Muscle of leg (tissue), 3 donors: ENCODE measurements at regions not wholly inside any gene's neighbourhood (a gene's known extent, or its start where the extent isn't known, plus 50 kb on each side); places are given as distances from the start of the nearest gene placed in this dataset.
A peak's percentile ranks its signal among the peaks of the same experiment; 100 is the strongest.

Source experiments
- DNase-seq: peaks from one replicate; pipeline ENCODE4 v3.0.0; 2013
- H3K27ac ChIP-seq: one replicate; pipeline ENCODE4 v1.5.1; 2013; ENCODE audit warnings: mild to moderate bottlenecking, low read length, control low read depth
- H3K27me3 ChIP-seq: one replicate; pipeline ENCODE4 v1.6.1; 2013; ENCODE audit warnings: low read length; ENCODE audit not compliant: control insufficient read depth, insufficient read depth
- H3K36me3 ChIP-seq: one replicate; pipeline ENCODE4 v1.6.1; 2013; ENCODE audit warnings: low read length; ENCODE audit not compliant: control insufficient read depth, insufficient read depth
- H3K4me1 ChIP-seq: one replicate; pipeline ENCODE4 v1.6.1; 2013; ENCODE audit warnings: low read length; ENCODE audit not compliant: control insufficient read depth, insufficient read depth
- H3K4me3 ChIP-seq: one replicate; pipeline ENCODE4 v1.5.1; 2013; ENCODE audit warnings: low read length, control low read depth
- H3K9me3 ChIP-seq: replicated peaks from 2 replicates; pipeline ENCODE4 v1.6.1; 2013; ENCODE audit warnings: low read depth, low read length; ENCODE audit not compliant: control insufficient read depth
- WGBS: methylation state at CpG from one replicate; pipeline ENCODE4 v1.1.5; 2013; ENCODE audit warnings: missing lambda C conversion rate; ENCODE audit not compliant: insufficient coverage; 5-methylcytosine and 5-hydroxymethylcytosine counted together

DNA sequence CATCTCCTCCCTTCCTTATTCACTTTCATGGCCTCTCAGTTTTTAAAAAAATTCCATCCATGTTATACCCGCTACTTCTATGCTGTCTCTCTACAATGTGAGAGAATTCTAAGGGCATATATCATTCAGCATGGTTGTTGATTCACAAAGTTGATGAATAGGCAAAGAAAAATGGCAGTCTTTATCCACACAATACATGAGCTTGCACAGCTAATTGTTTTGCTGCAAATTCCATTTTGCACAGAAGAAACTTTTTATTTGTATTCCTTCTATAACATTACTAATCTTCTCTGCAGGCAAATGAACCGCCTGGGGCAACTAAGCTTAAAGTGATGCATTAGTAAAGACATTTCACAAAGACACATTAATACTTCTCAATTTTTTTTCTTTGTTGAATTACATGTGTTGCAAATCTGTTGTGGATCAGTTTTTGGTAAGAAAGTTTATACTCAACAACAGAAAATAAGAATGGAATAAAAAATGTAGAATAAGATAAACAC, 196.9 kb downstream of the LIG4 start:
- no peak overlapping the region for H3K27ac ChIP-seq
- no peak for DNase-seq
- no CpG with 5 or more reads among the region's 2 CpGs for WGBS
- H3K9me3 ChIP-seq = peaks cover 6% of the 10 kb centered on the region
- H3K27me3 ChIP-seq = no peaks in the 10 kb centered on the region
- H3K4me1 ChIP-seq = no peaks in the 10 kb centered on the region
- no peak overlapping the region for H3K4me3 ChIP-seq
- H3K36me3 ChIP-seq = no peaks in the 10 kb centered on the region

- Histone ChIP-seq H3K4me1 (no peaks in the 10 kb centered on the region), H3K27ac (no peak overlapping the region), H3K4me3 (no peak overlapping the region), H3K36me3 (no peaks in the 10 kb centered on the region), H3K27me3 (no peaks in the 10 kb centered on the region), H3K9me3 (peaks cover 2% of the 10 kb centered on the region)
- WGBS = 89% methylated on average over 1 of the region's 9 CpGs
- no peak for DNase-seq
Observed at GRCh38 chr13:108006619-108007018, 208.7 kb downstream of the LIG4 start.

- Histone ChIP-seq H3K4me3 (no peak overlapping the region), H3K36me3 (no peaks in the 10 kb centered on the region), H3K4me1 (no peaks in the 10 kb centered on the region), H3K27ac (no peak overlapping the region), H3K9me3 (peaks cover 2% of the 10 kb centered on the region), H3K27me3 (no peaks in the 10 kb centered on the region)
- DNase-seq = no peak
- no CpG with 5 or more reads among the region's 3 CpGs for WGBS
Observed at GRCh38 chr13:108005231-108005630, 210.1 kb downstream of the LIG4 start.

DNA sequence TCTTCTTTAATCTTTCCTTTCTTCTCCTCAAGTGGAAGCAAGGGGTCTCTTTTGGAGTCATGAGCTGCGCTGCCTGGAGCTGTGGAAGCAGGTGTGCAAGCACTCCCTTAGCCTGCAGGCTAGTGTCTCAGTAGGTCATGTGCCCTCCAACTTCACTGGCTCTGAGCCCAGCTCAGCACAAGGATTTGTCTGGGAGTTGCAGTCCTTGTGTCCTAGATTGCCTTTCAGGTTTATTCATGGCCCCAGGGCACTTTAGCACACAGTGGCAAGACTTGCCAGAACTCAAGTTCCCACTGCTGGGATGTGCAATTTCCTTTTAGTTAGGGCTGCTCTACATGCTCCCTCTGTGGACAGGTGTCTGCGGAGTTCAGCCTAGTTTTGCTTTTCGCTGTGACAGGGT, 211.7 kb downstream of the LIG4 start:
- WGBS = 71% methylated on average over 1 of the region's 3 CpGs
- H3K27me3 ChIP-seq = no peaks in the 10 kb centered on the region

GRCh38 chr13:108000998-108001397, 214.3 kb downstream of the LIG4 start:
- Histone ChIP-seq H3K36me3 (no peaks in the 10 kb centered on the region), H3K9me3 (peaks cover 7% of the 10 kb centered on the region), H3K4me3 (no peak overlapping the region), H3K4me1 (no peaks in the 10 kb centered on the region), H3K27me3 (no peaks in the 10 kb centered on the region), H3K27ac (no peak overlapping the region)
- DNase-seq = no peak
- WGBS = 88% methylated on average over 2 of the region's 3 CpGs

More for the DNA sequence above, 211.7 kb downstream of the LIG4 start:
- H3K4me1 ChIP-seq = no peaks in the 10 kb centered on the region
- H3K36me3 ChIP-seq = no peaks in the 10 kb centered on the region
- H3K27ac ChIP-seq = no peak overlapping the region
- H3K4me3 ChIP-seq = no peak overlapping the region
- peak; percentile 20 for DNase-seq
- H3K9me3 ChIP-seq = peaks cover 7% of the 10 kb centered on the region

DNA sequence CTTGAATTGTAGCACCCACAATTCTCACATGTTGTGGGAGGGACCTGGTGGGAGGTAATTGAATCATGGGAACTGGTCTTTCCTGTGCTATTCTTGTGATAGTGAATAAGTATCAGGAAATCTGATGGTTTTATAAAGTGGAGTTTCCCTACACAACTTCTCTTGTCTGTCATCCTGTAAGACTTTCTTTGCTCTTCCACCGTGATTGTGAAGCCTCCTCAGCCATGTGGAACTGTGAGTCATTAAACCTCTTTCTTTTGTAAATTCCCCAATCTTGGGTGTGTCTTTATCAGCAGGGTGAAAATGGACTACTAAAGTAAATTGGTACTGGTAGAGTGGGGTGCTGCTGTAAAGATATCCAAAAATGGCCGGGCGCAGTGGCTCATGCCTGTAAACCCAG, 215.6 kb downstream of the LIG4 start:
- DNase-seq = no peak
- WGBS = 100% methylated on average over 2 of the region's 3 CpGs
- H3K9me3 ChIP-seq = peaks cover 7% of the 10 kb centered on the region
- H3K36me3 ChIP-seq = no peaks in the 10 kb centered on the region
- no peaks in the 10 kb centered on the region for H3K4me1 ChIP-seq
- no peaks in the 10 kb centered on the region for H3K27me3 ChIP-seq
- no peak overlapping the region for H3K27ac ChIP-seq
- no peak overlapping the region for H3K4me3 ChIP-seq

- DNase-seq = no peak
- no peaks in the 10 kb centered on the region for H3K27me3 ChIP-seq
- H3K4me3 ChIP-seq = no peak overlapping the region
- H3K27ac ChIP-seq = no peak overlapping the region
- peaks cover under 1% of the 10 kb centered on the region for H3K9me3 ChIP-seq
- no peaks in the 10 kb centered on the region for H3K4me1 ChIP-seq
- no peaks in the 10 kb centered on the region for H3K36me3 ChIP-seq
Observed at GRCh38 chr13:107994137-107994536, 221.2 kb downstream of the LIG4 start.

GRCh38 chr13:107993239-107993949, 221.9 kb downstream of the LIG4 start:
- WGBS = 60% methylated on average over 1 of the region's 4 CpGs
- Histone ChIP-seq H3K36me3 (no peaks in the 10 kb centered on the region), H3K27me3 (no peaks in the 10 kb centered on the region), H3K4me3 (no peak overlapping the region), H3K27ac (no peak overlapping the region), H3K9me3 (no peaks in the 10 kb centered on the region), H3K4me1 (no peaks in the 10 kb centered on the region)
- no peak for DNase-seq

DNA sequence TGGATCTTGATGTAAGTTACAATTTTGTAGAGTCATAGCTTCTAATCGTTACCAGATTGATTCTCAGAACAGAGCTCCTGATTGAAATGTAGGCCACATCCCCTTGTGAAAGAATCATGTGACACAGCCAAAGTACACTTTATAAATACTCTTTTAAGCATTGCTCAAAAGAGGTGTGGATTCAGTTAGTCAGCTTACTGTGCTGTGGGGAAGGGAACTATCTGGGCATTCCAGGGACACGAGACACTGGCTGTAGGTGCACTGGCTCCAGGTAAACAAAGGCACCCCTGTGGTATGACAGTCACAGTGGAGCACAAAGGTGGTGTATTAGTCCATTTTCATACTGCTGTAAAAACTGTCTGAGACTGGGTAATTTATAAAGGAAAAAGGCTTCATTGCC, 222.8 kb downstream of the LIG4 start:
- Histone ChIP-seq H3K36me3 (no peaks in the 10 kb centered on the region), H3K4me3 (no peak overlapping the region), H3K27ac (no peak overlapping the region), H3K9me3 (no peaks in the 10 kb centered on the region), H3K4me1 (no peaks in the 10 kb centered on the region), H3K27me3 (no peaks in the 10 kb centered on the region)
- WGBS = 43% methylated on average over 1 of the region's 2 CpGs
- no peak for DNase-seq

DNA sequence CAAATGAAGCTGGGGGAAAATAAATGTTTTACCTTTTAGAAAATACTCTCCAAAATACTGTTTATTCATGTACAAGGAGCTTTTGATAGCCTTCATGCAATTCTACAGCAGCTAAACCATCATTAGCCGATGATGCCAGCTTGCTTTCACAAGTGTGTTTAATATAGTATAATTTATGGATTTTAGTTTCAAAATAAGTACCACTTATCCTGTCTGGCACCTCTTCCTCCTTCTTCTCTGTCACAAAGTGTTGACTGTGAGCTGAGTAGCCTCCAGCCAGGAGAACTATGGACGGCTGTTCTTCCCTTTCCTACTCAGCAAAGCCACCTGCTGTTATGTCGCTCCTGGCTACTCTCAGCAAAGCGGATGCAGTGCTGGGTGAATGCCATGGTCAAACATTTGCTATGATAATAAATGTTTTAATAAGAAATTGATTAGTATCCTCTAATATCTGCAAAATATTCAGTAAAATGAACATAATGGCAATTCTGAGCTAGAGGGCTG, 238.2 kb downstream of the LIG4 start:
- Histone ChIP-seq H3K27ac (no peak overlapping the region), H3K4me3 (no peak overlapping the region), H3K27me3 (no peaks in the 10 kb centered on the region), H3K9me3 (no peaks in the 10 kb centered on the region), H3K4me1 (no peaks in the 10 kb centered on the region), H3K36me3 (no peaks in the 10 kb centered on the region)
- WGBS = no CpG with 5 or more reads among the region's 4 CpGs
- DNase-seq = no peak
